ENCODE measurements at regions not wholly inside any gene's neighbourhood (a gene's known extent, or its start where the extent isn't known, plus 50 kb on each side); places are given as distances from the start of the nearest gene placed in this dataset.

DNA sequence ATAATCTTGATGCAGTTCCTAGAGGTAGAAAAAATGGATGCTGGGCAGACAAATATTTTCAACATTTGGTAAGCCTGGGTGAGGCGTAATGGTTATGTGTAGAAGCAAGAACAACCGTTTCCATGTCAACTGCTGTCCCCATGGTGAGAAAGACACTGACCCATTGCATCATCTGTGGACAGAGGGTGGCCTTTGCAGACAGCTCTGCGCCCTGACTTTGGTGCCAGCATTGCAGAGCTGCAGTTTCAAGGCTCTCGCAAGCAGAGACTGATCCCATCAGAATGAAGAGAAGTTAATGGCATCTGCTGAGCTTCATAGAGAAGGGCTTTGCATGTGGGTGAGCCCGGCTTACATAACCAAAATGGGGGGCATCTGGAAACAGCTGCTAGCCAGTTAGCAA lies 179.0 kb upstream of the ADRA1B start:
- TF ChIP-seq, protein P1, sequence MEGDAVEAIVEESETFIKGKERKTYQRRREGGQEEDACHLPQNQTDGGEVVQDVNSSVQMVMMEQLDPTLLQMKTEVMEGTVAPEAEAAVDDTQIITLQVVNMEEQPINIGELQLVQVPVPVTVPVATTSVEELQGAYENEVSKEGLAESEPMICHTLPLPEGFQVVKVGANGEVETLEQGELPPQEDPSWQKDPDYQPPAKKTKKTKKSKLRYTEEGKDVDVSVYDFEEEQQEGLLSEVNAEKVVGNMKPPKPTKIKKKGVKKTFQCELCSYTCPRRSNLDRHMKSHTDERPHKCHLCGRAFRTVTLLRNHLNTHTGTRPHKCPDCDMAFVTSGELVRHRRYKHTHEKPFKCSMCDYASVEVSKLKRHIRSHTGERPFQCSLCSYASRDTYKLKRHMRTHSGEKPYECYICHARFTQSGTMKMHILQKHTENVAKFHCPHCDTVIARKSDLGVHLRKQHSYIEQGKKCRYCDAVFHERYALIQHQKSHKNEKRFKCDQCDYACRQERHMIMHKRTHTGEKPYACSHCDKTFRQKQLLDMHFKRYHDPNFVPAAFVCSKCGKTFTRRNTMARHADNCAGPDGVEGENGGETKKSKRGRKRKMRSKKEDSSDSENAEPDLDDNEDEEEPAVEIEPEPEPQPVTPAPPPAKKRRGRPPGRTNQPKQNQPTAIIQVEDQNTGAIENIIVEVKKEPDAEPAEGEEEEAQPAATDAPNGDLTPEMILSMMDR (IDR thresholded peaks at IDR 0.05) = no peak
- TF ChIP-seq POLR2AphosphoS5 (IDR thresholded peaks at IDR 0.05) (no peak), POLR2A (IDR thresholded peaks at IDR 0.05) (no peak)

Data from breast epithelium (tissue), 3 donors.